ENCODE measurements at regions not wholly inside any gene's neighbourhood (a gene's known extent, or its start where the extent isn't known, plus 50 kb on each side); places are given as distances from the start of the nearest gene placed in this dataset.

- intact Hi-C loops (cut with micrococcal nuclease): no loop called here
- no peak for DNase-seq
- no peaks in the 10 kb centered on the region for H3K9me3 ChIP-seq (replicated peaks)
- H3K4me1 ChIP-seq: peaks cover 6% of the 10 kb centered on the region
- no peaks in the 10 kb centered on the region for H3K27me3 ChIP-seq (ENCODE audit: low read depth)
- no peak overlapping the region for H3K4me3 ChIP-seq
- TF ChIP-seq CTCF (IDR thresholded peaks at IDR 0.05; ENCODE audit: borderline replicate concordance): no peak
- no peaks in the 10 kb centered on the region for H3K36me3 ChIP-seq
- no peak overlapping the region for H3K27ac ChIP-seq (replicated peaks)
These were observed 52.3 kb upstream of the FAT4 start for GRCh38 chr4:125262502-125262901.

GRCh38 chr4:125262079-125262478 lies 52.7 kb upstream of the FAT4 start:
- no peaks in the 10 kb centered on the region for H3K9me3 ChIP-seq (replicated peaks)
- DNase-seq: no peak
- intact Hi-C loops (cut with micrococcal nuclease): no loop called here
- no peak overlapping the region for H3K27ac ChIP-seq (replicated peaks)
- TF ChIP-seq CTCF (IDR thresholded peaks at IDR 0.05; ENCODE audit: borderline replicate concordance): no peak
- no peaks in the 10 kb centered on the region for H3K27me3 ChIP-seq (ENCODE audit: low read depth)
- H3K4me1 ChIP-seq: peaks cover 2% of the 10 kb centered on the region
- no peaks in the 10 kb centered on the region for H3K36me3 ChIP-seq
- H3K4me3 ChIP-seq: no peak overlapping the region

- DNase-seq: no peak
- no peak overlapping the region for H3K4me3 ChIP-seq
- no peak for TF ChIP-seq CTCF (IDR thresholded peaks at IDR 0.05; ENCODE audit: borderline replicate concordance)
- H3K9me3 ChIP-seq (replicated peaks): peaks cover 4% of the 10 kb centered on the region
- H3K27me3 ChIP-seq (ENCODE audit: low read depth): no peaks in the 10 kb centered on the region
- intact Hi-C loops (cut with micrococcal nuclease): no loop called here
- H3K4me1 ChIP-seq: no peaks in the 10 kb centered on the region
- H3K36me3 ChIP-seq: no peaks in the 10 kb centered on the region
- no peak overlapping the region for H3K27ac ChIP-seq (replicated peaks)
These were observed 60.6 kb upstream of the FAT4 start for GRCh38 chr4:125254106-125254505.

- no peak for DNase-seq
- Histone ChIP-seq H3K4me1 (no peaks in the 10 kb centered on the region), H3K4me3 (no peak overlapping the region), H3K9me3 (replicated peaks) (no peaks in the 10 kb centered on the region), H3K36me3 (no peaks in the 10 kb centered on the region), H3K27me3 (ENCODE audit: low read depth) (no peaks in the 10 kb centered on the region), H3K27ac (replicated peaks) (no peak overlapping the region)
- intact Hi-C loops (cut with micrococcal nuclease): loop anchor here (5.0 kb wide), 1 partner anchor 913 kb away; no protein-coding TSS in a partner anchor
- TF ChIP-seq CTCF (IDR thresholded peaks at IDR 0.05; ENCODE audit: borderline replicate concordance): peak; percentile 61
These were observed 69.8 kb upstream of the FAT4 start for GRCh38 chr4:125244848-125245450.

- no peak for TF ChIP-seq CTCF (IDR thresholded peaks at IDR 0.05; ENCODE audit: borderline replicate concordance)
- Histone ChIP-seq H3K4me1 (no peaks in the 10 kb centered on the region), H3K27me3 (ENCODE audit: low read depth) (no peaks in the 10 kb centered on the region), H3K36me3 (no peaks in the 10 kb centered on the region), H3K9me3 (replicated peaks) (no peaks in the 10 kb centered on the region), H3K4me3 (no peak overlapping the region), H3K27ac (replicated peaks) (no peak overlapping the region)
- DNase-seq: no peak
- intact Hi-C loops (cut with micrococcal nuclease): no loop called here
These were observed 70.9 kb upstream of the FAT4 start for GRCh38 chr4:125243789-125244397.
